SJCRH30 (cell line): ENCODE measurements at regions not wholly inside any gene's neighbourhood (a gene's known extent, or its start where the extent isn't known, plus 50 kb on each side); places are given as distances from the start of the nearest gene placed in this dataset.
A peak's percentile ranks its signal among the peaks of the same experiment; 100 is the strongest.
"Not testable (repeated sequence)": the region's sequence is repeated elsewhere in the genome, so short reads cannot be mapped to it uniquely, and the experiment has no call there.

Experiments
- DNase-seq, 2 experiments: peaks; one replicate each; pipeline ENCODE4 v3.0.0-alpha.2; 2015 to 2020
- H3K27ac ChIP-seq: fragments of 250-450 bp; sonication (Bioruptor Pico); 2 replicates; pipeline ENCODE4 v1.5.1; 2020; ENCODE audit warnings: mild to moderate bottlenecking, moderate library complexity
- H3K27me3 ChIP-seq: fragments of 250-450 bp; sonication (Bioruptor Pico); 2 replicates; pipeline ENCODE4 v1.5.1; 2020; ENCODE audit warnings: mild to moderate bottlenecking, moderate library complexity
- H3K36me3 ChIP-seq: fragments of 250-450 bp; sonication (Bioruptor Pico); 2 replicates; pipeline ENCODE4 v1.5.1; 2020; ENCODE audit warnings: mild to moderate bottlenecking, moderate library complexity
- H3K4me1 ChIP-seq: fragments of 250-450 bp; sonication (Bioruptor Pico); 2 replicates; pipeline ENCODE4 v1.5.1; 2020; ENCODE audit warnings: mild to moderate bottlenecking, moderate library complexity
- H3K4me3 ChIP-seq: fragments of 250-450 bp; sonication (Bioruptor Pico); 2 replicates; pipeline ENCODE4 v1.5.1; 2020; ENCODE audit warnings: mild to moderate bottlenecking, moderate library complexity
- H3K9me3 ChIP-seq: fragments of 250-450 bp; sonication (Bioruptor Pico); replicated peaks from 2 replicates; pipeline ENCODE4 v1.5.1; 2020; ENCODE audit warnings: mild to moderate bottlenecking, moderate library complexity

GRCh38 chr3:25957026-25957425 lies 167.1 kb downstream of the OXSM start:
- no peaks in the 10 kb centered on the region for H3K36me3 ChIP-seq
- H3K4me1 ChIP-seq: no peaks in the 10 kb centered on the region
- DNase-seq: no peak
- no peak overlapping the region for H3K27ac ChIP-seq
- no peaks in the 10 kb centered on the region for H3K9me3 ChIP-seq
- H3K4me3 ChIP-seq: no peak overlapping the region
- no peaks in the 10 kb centered on the region for H3K27me3 ChIP-seq

DNA sequence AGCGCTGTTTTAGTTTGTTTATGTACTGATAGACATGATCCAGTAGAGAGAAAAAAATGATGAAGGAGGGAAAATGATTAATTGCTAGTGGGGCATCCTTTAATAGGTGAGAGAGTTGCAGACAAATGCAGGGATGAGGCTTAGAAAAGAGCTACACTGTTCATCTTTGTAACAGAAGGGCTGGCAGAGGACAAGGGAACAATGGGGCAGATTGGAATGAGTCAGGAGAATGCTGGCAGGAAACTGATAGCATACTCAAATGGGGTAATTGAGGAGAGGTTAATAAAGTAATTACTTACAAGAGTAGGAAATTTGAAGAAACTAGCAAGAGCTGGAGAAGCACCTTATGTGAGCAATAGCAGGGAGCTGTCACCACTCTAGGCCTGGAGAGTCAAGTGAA lies 170.9 kb downstream of the OXSM start:
- Histone ChIP-seq H3K27ac (no peak overlapping the region), H3K27me3 (peaks cover 10% of the 10 kb centered on the region; the same call in 1 of the 2 replicates), H3K9me3 (no peaks in the 10 kb centered on the region), H3K36me3 (no peaks in the 10 kb centered on the region), H3K4me1 (no peaks in the 10 kb centered on the region), H3K4me3 (no peak overlapping the region)
- no peak for DNase-seq

DNA sequence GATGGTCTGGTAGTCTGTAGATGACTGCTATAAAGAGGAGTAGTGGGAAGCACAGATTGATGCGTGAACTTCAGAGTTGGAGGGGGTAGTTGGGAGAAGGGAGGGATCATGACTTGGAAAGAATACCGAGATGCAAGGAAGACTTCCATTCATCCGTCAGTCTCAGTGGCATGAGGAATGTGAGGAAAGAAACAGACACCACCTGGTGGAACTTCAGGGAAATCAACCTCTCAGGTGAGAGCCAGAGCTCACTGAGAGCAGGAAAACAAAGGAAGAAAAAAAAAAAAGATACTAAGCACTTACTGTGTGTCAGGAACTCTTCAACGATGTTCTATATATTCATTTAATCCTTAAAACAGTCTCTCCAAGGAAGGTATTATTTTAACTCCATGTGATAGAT lies 172.4 kb downstream of the OXSM start:
- H3K27me3 ChIP-seq: peaks cover 10% of the 10 kb centered on the region; the same call in 1 of the 2 replicates
- H3K36me3 ChIP-seq: no peaks in the 10 kb centered on the region
- H3K4me1 ChIP-seq: no peaks in the 10 kb centered on the region
- H3K27ac ChIP-seq: no peak overlapping the region
- no peak overlapping the region for H3K4me3 ChIP-seq
- H3K9me3 ChIP-seq: no peaks in the 10 kb centered on the region
- DNase-seq: peak in 1 of 2 experiments; percentile 9

DNA sequence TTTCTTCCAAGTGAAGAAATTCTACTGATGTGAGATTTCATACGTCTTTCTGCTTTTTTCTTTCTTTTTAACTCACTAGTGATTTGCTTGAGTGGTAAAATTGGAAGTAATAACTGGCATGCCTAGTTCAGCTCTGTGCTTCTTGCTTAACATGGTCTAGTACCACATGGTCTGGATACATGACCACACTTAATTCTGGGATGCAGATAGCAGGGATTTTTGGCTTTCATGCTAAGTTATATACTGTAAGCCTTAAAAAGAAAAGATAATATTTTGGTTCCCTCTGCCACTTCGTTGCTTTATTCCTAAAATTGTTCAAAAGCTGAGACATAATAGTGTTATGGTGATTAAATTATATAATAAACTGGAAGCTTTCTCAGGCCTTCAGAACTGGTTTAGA lies 174.3 kb downstream of the OXSM start:
- peaks cover 13% of the 10 kb centered on the region; the same call in 1 of the 2 replicates for H3K27me3 ChIP-seq
- H3K4me3 ChIP-seq: no peak overlapping the region
- no peaks in the 10 kb centered on the region for H3K36me3 ChIP-seq
- no peaks in the 10 kb centered on the region for H3K9me3 ChIP-seq
- no peak overlapping the region for H3K27ac ChIP-seq
- H3K4me1 ChIP-seq: no peaks in the 10 kb centered on the region
- no peak for DNase-seq

DNA sequence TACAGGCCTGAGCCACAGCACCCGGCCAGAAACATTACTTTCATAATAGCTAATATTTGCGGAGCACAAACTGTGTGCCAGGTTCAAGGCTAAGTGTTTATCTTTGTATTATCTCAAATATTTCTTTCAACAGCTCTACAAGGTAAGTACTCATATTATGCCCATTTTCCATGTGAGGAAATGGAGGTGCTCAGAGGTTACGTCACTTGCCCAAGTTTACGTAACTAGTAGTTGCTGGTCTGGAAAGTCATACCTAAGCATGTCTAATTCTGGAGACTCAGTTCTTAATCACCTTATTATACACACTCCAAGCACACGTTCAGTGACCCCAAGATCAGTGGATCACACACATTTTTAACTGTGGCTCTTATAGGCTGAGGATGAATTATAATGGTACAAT lies 177.5 kb downstream of the OXSM start:
- no peak for DNase-seq
- Histone ChIP-seq H3K27ac (no peak overlapping the region), H3K4me3 (no peak overlapping the region)

DNA sequence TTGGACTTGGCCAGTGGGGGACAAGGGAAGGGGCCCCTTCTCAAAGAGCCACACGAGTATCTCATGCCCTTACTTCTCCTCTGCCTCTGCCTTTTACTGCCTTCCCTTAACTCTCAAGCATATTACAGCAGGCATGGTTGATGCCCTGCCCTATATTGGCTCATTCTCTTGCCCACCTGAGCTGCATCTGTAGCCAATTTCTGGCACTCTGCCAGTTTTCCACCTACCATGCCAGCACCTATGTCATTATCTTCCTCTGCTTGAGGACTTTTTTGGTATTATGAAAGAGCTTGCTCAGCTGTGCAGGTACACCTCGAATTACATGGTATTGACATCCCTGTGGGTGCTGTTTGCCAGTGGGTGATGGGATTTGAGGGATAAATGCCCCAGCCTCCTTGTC lies 181.8 kb downstream of the OXSM start:
- Histone ChIP-seq H3K27me3 (peaks cover 3% of the 10 kb centered on the region; the same call in 1 of the 2 replicates), H3K27ac (no peak overlapping the region)

More for the DNA sequence above, 177.5 kb downstream of the OXSM start:
- Histone ChIP-seq H3K36me3 (no peaks in the 10 kb centered on the region), H3K27me3 (peaks cover 13% of the 10 kb centered on the region; the same call in 1 of the 2 replicates), H3K4me1 (no peaks in the 10 kb centered on the region), H3K9me3 (no peaks in the 10 kb centered on the region)

GRCh38 chr3:25973122-25973521 lies 183.2 kb downstream of the OXSM start:
- no peak for DNase-seq
- Histone ChIP-seq H3K4me3 (no peak overlapping the region), H3K27ac (no peak overlapping the region), H3K4me1 (no peaks in the 10 kb centered on the region), H3K36me3 (no peaks in the 10 kb centered on the region), H3K9me3 (no peaks in the 10 kb centered on the region), H3K27me3 (peaks cover under 1% of the 10 kb centered on the region; the same call in 1 of the 2 replicates)

More for the DNA sequence above, 181.8 kb downstream of the OXSM start:
- no peaks in the 10 kb centered on the region for H3K36me3 ChIP-seq
- H3K4me3 ChIP-seq: no peak overlapping the region
- no peak for DNase-seq
- no peaks in the 10 kb centered on the region for H3K4me1 ChIP-seq
- no peaks in the 10 kb centered on the region for H3K9me3 ChIP-seq

DNA sequence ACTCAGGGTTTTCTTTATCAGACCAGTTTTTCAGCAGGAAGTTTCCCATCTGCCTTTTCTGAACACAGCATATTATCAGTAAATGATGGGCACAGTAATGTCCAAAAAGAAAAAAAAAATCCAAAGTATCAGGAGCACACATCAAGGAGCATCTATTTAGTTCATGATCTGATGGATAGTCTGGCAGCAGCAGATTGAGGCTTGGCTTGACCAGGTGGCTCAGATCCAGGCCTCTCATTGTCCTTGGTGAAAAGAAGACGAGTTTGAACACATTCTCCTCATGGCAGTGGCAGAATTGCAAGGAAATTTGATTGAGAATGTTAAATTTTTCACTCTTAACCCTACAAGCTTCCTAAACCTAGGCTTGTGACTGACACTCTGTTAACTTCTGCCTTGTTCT lies 192.9 kb downstream of the OXSM start:
- Histone ChIP-seq H3K27me3 (no peaks in the 10 kb centered on the region), H3K4me3 (no peak overlapping the region), H3K36me3 (no peaks in the 10 kb centered on the region), H3K27ac (no peak overlapping the region), H3K9me3 (no peaks in the 10 kb centered on the region), H3K4me1 (no peaks in the 10 kb centered on the region)
- no peak for DNase-seq

- no peaks in the 10 kb centered on the region for H3K4me1 ChIP-seq
- H3K27me3 ChIP-seq: no peaks in the 10 kb centered on the region
These were observed 195.7 kb downstream of the OXSM start for GRCh38 chr3:25985621-25986020.

DNA sequence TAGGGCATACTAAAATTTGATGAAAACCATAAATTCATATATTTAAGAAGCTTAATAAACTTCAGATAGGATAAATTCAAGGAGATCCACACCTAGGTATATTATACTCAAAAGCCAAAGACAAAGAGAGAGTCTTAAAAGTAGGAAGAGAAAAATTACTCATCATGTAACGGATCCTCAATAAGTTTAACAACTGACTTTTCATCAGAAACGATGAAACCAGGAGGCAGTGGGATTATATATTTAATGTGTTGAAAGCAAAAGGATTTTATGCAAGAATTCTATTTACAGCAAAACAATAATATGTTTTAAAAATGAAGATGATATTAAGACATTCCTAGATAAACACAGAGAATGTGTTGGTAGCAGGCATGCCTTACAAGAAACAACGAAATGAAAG lies 202.7 kb downstream of the OXSM start:
- no peaks in the 10 kb centered on the region for H3K36me3 ChIP-seq
- H3K4me1 ChIP-seq: no peaks in the 10 kb centered on the region
- H3K9me3 ChIP-seq: no peaks in the 10 kb centered on the region; the same call in 1 of the 2 replicates
- no peaks in the 10 kb centered on the region for H3K27me3 ChIP-seq
- H3K4me3 ChIP-seq: no peak overlapping the region
- no peak for DNase-seq
- H3K27ac ChIP-seq: no peak overlapping the region

More at GRCh38 chr3:25985621-25986020, 195.7 kb downstream of the OXSM start:
- Histone ChIP-seq H3K27ac (no peak overlapping the region), H3K9me3 (no peaks in the 10 kb centered on the region), H3K4me3 (no peak overlapping the region), H3K36me3 (no peaks in the 10 kb centered on the region)
- DNase-seq: no peak

GRCh38 chr3:26004172-26004571 lies 214.3 kb downstream of the OXSM start:
- no peak for DNase-seq
- no peak overlapping the region for H3K4me3 ChIP-seq
- H3K27me3 ChIP-seq: no peaks in the 10 kb centered on the region
- no peak overlapping the region for H3K27ac ChIP-seq
- H3K36me3 ChIP-seq: no peaks in the 10 kb centered on the region
- no peaks in the 10 kb centered on the region for H3K9me3 ChIP-seq
- H3K4me1 ChIP-seq: no peaks in the 10 kb centered on the region

DNA sequence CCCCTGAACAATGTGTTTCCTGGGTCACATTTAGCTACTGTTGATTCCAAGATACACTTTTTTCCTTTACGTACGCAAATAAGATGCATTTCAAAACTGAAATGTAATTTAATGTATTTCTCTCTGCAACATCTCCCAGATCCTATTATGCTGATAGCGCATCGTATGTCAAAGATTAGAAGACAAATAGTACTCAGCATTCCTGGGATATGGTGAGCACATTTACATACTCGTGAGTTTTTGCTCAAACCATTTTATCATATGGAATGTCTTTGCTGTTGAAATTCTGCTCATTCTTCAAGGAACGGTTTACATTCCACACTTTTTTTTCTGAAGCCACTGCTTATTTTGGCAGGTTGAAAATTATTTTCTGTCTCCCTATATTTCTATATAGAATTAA lies 221.4 kb downstream of the OXSM start:
- no peak for DNase-seq
- H3K27ac ChIP-seq: no peak overlapping the region
- no peaks in the 10 kb centered on the region for H3K4me1 ChIP-seq
- no peaks in the 10 kb centered on the region for H3K9me3 ChIP-seq
- no peaks in the 10 kb centered on the region for H3K27me3 ChIP-seq
- no peaks in the 10 kb centered on the region for H3K36me3 ChIP-seq
- no peak overlapping the region for H3K4me3 ChIP-seq

- no peaks in the 10 kb centered on the region for H3K4me1 ChIP-seq
- DNase-seq: no peak
- no peak overlapping the region for H3K4me3 ChIP-seq
- H3K27me3 ChIP-seq: no peaks in the 10 kb centered on the region
- no peaks in the 10 kb centered on the region for H3K9me3 ChIP-seq
- no peaks in the 10 kb centered on the region for H3K36me3 ChIP-seq
- H3K27ac ChIP-seq: no peak overlapping the region
These were observed 222.4 kb downstream of the OXSM start for GRCh38 chr3:26012241-26012745.

DNA sequence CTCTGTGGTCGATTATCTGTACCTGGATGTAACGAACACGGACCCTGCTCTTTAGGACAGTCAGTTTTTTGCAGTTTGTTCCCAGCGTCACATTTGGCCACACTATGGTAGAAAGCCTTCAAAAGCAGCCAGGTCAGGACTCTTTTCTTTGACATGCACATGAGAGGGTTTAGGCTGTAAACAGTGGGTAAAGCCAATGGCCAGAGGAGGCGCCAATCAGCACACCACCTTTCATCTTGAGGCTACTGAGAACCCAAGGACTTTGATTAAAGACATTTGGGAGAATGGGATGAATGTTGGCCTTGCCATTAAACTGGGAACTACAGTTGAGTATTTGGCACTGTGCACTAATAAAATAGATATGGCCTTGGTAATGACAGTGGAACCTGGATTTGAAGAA lies 225.9 kb downstream of the OXSM start:
- peak in 1 of 2 experiments; percentile 11 for DNase-seq
- no peak overlapping the region for H3K4me3 ChIP-seq
- no peak overlapping the region for H3K27ac ChIP-seq
- H3K9me3 ChIP-seq: no peaks in the 10 kb centered on the region
- H3K36me3 ChIP-seq: no peaks in the 10 kb centered on the region
- H3K27me3 ChIP-seq: no peaks in the 10 kb centered on the region
- no peaks in the 10 kb centered on the region for H3K4me1 ChIP-seq

- Histone ChIP-seq H3K27me3 (no peaks in the 10 kb centered on the region), H3K27ac (no peak overlapping the region), H3K36me3 (no peaks in the 10 kb centered on the region), H3K9me3 (no peaks in the 10 kb centered on the region), H3K4me3 (no peak overlapping the region), H3K4me1 (no peaks in the 10 kb centered on the region)
- DNase-seq: peak in 1 of 2 experiments; percentile 25
These were observed 229.0 kb downstream of the OXSM start for GRCh38 chr3:26018889-26019288.

GRCh38 chr3:26024206-26024605 lies 234.3 kb downstream of the OXSM start:
- H3K27me3 ChIP-seq, DNase-seq, H3K27ac ChIP-seq, H3K4me3 ChIP-seq, H3K4me1 ChIP-seq, H3K9me3 ChIP-seq, H3K36me3 ChIP-seq: not testable (repeated sequence)
